DMS53 treated with DMSO at 0.1 percent for 48 hours (cell line): ENCODE measurements at regions not wholly inside any gene's neighbourhood (a gene's known extent, or its start where the extent isn't known, plus 50 kb on each side); places are given as distances from the start of the nearest gene placed in this dataset.

ENCODE experiments used
- DNase-seq: peaks from one replicate; lab custom pipeline; 2025; ENCODE audit not compliant: unreplicated experiment; lab: John Stamatoyannopoulos, UW

- DNase-seq: no peak
Measured at GRCh38 chr12:132426349-132427173, 63.4 kb upstream of the FBRSL1 start.

- DNase-seq: no peak
Measured at GRCh38 chr12:132424811-132425210, 65.1 kb upstream of the FBRSL1 start.

- no peak for DNase-seq
Measured at GRCh38 chr12:132423820-132424645, 65.9 kb upstream of the FBRSL1 start.

GRCh38 chr12:132423251-132423819, 66.6 kb upstream of the FBRSL1 start:
- DNase-seq: no peak

GRCh38 chr12:132422381-132423043, 67.4 kb upstream of the FBRSL1 start:
- DNase-seq: no peak

- no peak for DNase-seq
Measured at GRCh38 chr12:132422040-132422380, 67.9 kb upstream of the FBRSL1 start.

GRCh38 chr12:132419631-132420246, 70.2 kb upstream of the FBRSL1 start:
- DNase-seq: no peak

- DNase-seq: no peak
Measured at GRCh38 chr12:132418393-132418925, 71.5 kb upstream of the FBRSL1 start.

GRCh38 chr12:132417741-132418140, 72.2 kb upstream of the FBRSL1 start:
- no peak for DNase-seq

- no peak for DNase-seq
Measured at GRCh38 chr12:132416827-132417226, 73.1 kb upstream of the FBRSL1 start.

- DNase-seq: no peak
Measured at GRCh38 chr12:132416121-132416673, 73.8 kb upstream of the FBRSL1 start.

- DNase-seq: no peak
Measured at GRCh38 chr12:132415327-132416120, 74.4 kb upstream of the FBRSL1 start.

- peak; percentile 59 for DNase-seq
Measured at GRCh38 chr12:132414634-132415326, 75.2 kb upstream of the FBRSL1 start.

- DNase-seq: no peak
Measured at GRCh38 chr12:132413931-132414588, 75.9 kb upstream of the FBRSL1 start.

GRCh38 chr12:132411457-132411856, 78.5 kb upstream of the FBRSL1 start:
- no peak for DNase-seq

- no peak for DNase-seq
Measured at GRCh38 chr12:132410849-132411248, 79.1 kb upstream of the FBRSL1 start.

GRCh38 chr12:132410296-132410625, 79.7 kb upstream of the FBRSL1 start:
- no peak for DNase-seq

- no peak for DNase-seq
Measured at GRCh38 chr12:132409495-132410295, 80.3 kb upstream of the FBRSL1 start.
